ENCODE measurements at regions not wholly inside any gene's neighbourhood (a gene's known extent, or its start where the extent isn't known, plus 50 kb on each side); places are given as distances from the start of the nearest gene placed in this dataset.

GRCh38 chr15:92808598-92809063 lies 91.5 kb upstream of the CHD2 start:
- Histone ChIP-seq H3K27me3 (ENCODE audit: insufficient read depth, low read length) (no peaks in the 10 kb centered on the region), H3K4me2 (ENCODE audit: low read length) (peak overlapping the region; percentile 78), H3K4me3 (replicated peaks in 1 of 2; ENCODE audit: low read depth in 1 of 2, low read length in 2 of 2) (peak overlapping the region; percentile 39 to 58), H3K36me3 (ENCODE audit: control insufficient read depth in 1 of 2, insufficient read depth in 2 of 2, low read length in 2 of 2) (no peaks in the 10 kb centered on the region), H2AFZ (ENCODE audit: low read depth, low read length, poor library complexity, severe bottlenecking) (no peak overlapping the region), H4K20me1 (ENCODE audit: insufficient read depth) (no peaks in the 10 kb centered on the region), H3K9me2 (ENCODE audit: insufficient read depth) (no peaks in the 10 kb centered on the region), H3K9me3 (ENCODE audit: control insufficient read depth in 1 of 2, insufficient read depth in 1 of 2, low read depth in 1 of 2, low read length in 2 of 2) (no peaks in the 10 kb centered on the region), H3K4me1 (ENCODE audit: control insufficient read depth in 1 of 2, insufficient read depth in 2 of 2, low read length in 2 of 2) (peaks cover 52 to 75% of the 10 kb centered on the region in 2 experiments), H3K79me2 (ENCODE audit: insufficient read depth, low read length) (peaks cover 3% of the 10 kb centered on the region; the same call in 1 of the 2 replicates), H3K9ac (ENCODE audit: low read length) (peak overlapping the region; percentile 82), H3K27ac (ENCODE audit: low read depth, low read length) (peak overlapping the region; percentile 77)
- POLR2A ChIA-PET = interaction anchor here (1.5 to 4.3 kb wide), 7 partner anchors 11 to 107 kb away, joined by 4 to 31 read pairs (median 13); partner anchors contain the start of gene CHD2
- TSS peak; percentile 92 for BruUV-seq (replicated peaks)
- no peak for DNase-seq (ENCODE audit: low read depth, low spot score)
- TF ChIP-seq POLR2AphosphoS5 (IDR thresholded peaks at IDR 0.05; ENCODE audit: low read depth, low read length) (no peak), POLR2A (IDR thresholded peaks at IDR 0.05; ENCODE audit: borderline replicate concordance, extremely low read depth, insufficient read depth, insufficient read length) (peak; percentile 39)
- RAD21 ChIA-PET (ENCODE audit: low non-redundant PET in 1 of 2, low total read pairs in 2 of 2, uncharacterized antibody in 2 of 2, unreplicated experiment in 2 of 2) = interaction anchor here (0.6 to 0.9 kb wide), 3 partner anchors 87 to 109 kb away, joined by 3 to 4 read pairs (median 3); no protein-coding TSS in a partner anchor
- ATAC-seq = peak; percentile 33
- CTCF ChIA-PET = interaction anchor here (0.7 to 3.2 kb wide), 9 partner anchors 11 to 113 kb away, joined by 3 to 14 read pairs (median 7); partner anchors contain the start of gene CHD2
- intact Hi-C loops (cut with micrococcal nuclease) = loop anchor here (2.0 kb wide), 1 partner anchor 74 kb away; no protein-coding TSS in a partner anchor

GRCh38 chr15:92809064-92809879 lies 90.9 kb upstream of the CHD2 start:
- RAD21 ChIA-PET (ENCODE audit: low non-redundant PET in 1 of 2, low total read pairs in 2 of 2, uncharacterized antibody in 2 of 2, unreplicated experiment in 2 of 2) = no interaction called here
- Histone ChIP-seq H3K9ac (ENCODE audit: low read length) (peak overlapping the region; percentile 82), H2AFZ (ENCODE audit: low read depth, low read length, poor library complexity, severe bottlenecking) (peak overlapping the region; percentile 50), H3K9me3 (ENCODE audit: control insufficient read depth in 1 of 2, insufficient read depth in 1 of 2, low read depth in 1 of 2, low read length in 2 of 2) (no peaks in the 10 kb centered on the region), H4K20me1 (ENCODE audit: insufficient read depth) (no peaks in the 10 kb centered on the region), H3K4me2 (ENCODE audit: low read length) (peak overlapping the region; percentile 78), H3K27me3 (ENCODE audit: insufficient read depth, low read length) (no peaks in the 10 kb centered on the region), H3K36me3 (ENCODE audit: control insufficient read depth in 1 of 2, insufficient read depth in 2 of 2, low read length in 2 of 2) (no peaks in the 10 kb centered on the region), H3K4me1 (ENCODE audit: control insufficient read depth in 1 of 2, insufficient read depth in 2 of 2, low read length in 2 of 2) (peaks cover 48 to 68% of the 10 kb centered on the region in 2 experiments), H3K9me2 (ENCODE audit: insufficient read depth) (no peaks in the 10 kb centered on the region), H3K79me2 (ENCODE audit: insufficient read depth, low read length) (peaks cover 3% of the 10 kb centered on the region; the same call in 1 of the 2 replicates), H3K27ac (ENCODE audit: low read depth, low read length) (peak overlapping the region; percentile 77), H3K4me3 (replicated peaks in 1 of 2; ENCODE audit: low read depth in 1 of 2, low read length in 2 of 2) (peak overlapping the region; percentile 39 to 58)
- DNase-seq (ENCODE audit: low read depth, low spot score) (peak; percentile 83), ATAC-seq (peak; percentile 81)
- intact Hi-C loops (cut with micrococcal nuclease) = loop anchor here (2.0 kb wide), 1 partner anchor 74 kb away; no protein-coding TSS in a partner anchor
- TF ChIP-seq JUND (IDR thresholded peaks at IDR 0.05) (no peak), ZBTB33 (IDR thresholded peaks at IDR 0.05; ENCODE audit: extremely low read depth, insufficient replicate concordance, low read length) (peak; percentile 73), YY1 (IDR thresholded peaks at IDR 0.05; ENCODE audit: extremely low read depth, insufficient replicate concordance, low read depth, low read length) (peak; percentile 99), ELF1 (IDR thresholded peaks at IDR 0.05; ENCODE audit: borderline replicate concordance, low read depth) (no peak), POLR2AphosphoS5 (IDR thresholded peaks at IDR 0.05; ENCODE audit: low read depth, low read length) (peak; percentile 88), TCF7L2 (IDR thresholded peaks at IDR 0.05; ENCODE audit: borderline replicate concordance, extremely low read depth, insufficient read depth, insufficient read length) (peak; percentile 36), POLR2A (IDR thresholded peaks at IDR 0.05; ENCODE audit: borderline replicate concordance, extremely low read depth, insufficient read depth, insufficient read length) (peak; percentile 79)
- TF ChIP-seq, protein P1, sequence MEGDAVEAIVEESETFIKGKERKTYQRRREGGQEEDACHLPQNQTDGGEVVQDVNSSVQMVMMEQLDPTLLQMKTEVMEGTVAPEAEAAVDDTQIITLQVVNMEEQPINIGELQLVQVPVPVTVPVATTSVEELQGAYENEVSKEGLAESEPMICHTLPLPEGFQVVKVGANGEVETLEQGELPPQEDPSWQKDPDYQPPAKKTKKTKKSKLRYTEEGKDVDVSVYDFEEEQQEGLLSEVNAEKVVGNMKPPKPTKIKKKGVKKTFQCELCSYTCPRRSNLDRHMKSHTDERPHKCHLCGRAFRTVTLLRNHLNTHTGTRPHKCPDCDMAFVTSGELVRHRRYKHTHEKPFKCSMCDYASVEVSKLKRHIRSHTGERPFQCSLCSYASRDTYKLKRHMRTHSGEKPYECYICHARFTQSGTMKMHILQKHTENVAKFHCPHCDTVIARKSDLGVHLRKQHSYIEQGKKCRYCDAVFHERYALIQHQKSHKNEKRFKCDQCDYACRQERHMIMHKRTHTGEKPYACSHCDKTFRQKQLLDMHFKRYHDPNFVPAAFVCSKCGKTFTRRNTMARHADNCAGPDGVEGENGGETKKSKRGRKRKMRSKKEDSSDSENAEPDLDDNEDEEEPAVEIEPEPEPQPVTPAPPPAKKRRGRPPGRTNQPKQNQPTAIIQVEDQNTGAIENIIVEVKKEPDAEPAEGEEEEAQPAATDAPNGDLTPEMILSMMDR (IDR thresholded peaks at IDR 0.05 in 2 of 3, conservative IDR thresholded peaks at IDR 0.05 in 1 of 3; ENCODE audit: borderline replicate concordance in 1 of 3, insufficient read depth in 1 of 3, low read depth in 2 of 3, low read length in 2 of 3) = peak in 2 of 3 experiments; percentile 85 to 92; a peak in 4 of 6 replicates
- POLR2A ChIA-PET = interaction anchor here (0.9 to 4.3 kb wide), 9 partner anchors 11 to 107 kb away, joined by 4 to 31 read pairs (median 6); partner anchors contain the start of gene CHD2
- CTCF ChIA-PET = interaction anchor here (0.7 to 3.2 kb wide), 9 partner anchors 11 to 112 kb away, joined by 3 to 14 read pairs (median 7); partner anchors contain the start of gene CHD2
- BruUV-seq (replicated peaks) = no TSS peak

Data from HCT116 (cell line).